Endodermal cell (in vitro differentiated cells): ENCODE measurements at regions not wholly inside any gene's neighbourhood (a gene's known extent, or its start where the extent isn't known, plus 50 kb on each side); places are given as distances from the start of the nearest gene placed in this dataset.
A peak's percentile ranks its signal among the peaks of the same experiment; 100 is the strongest.

Source experiments
- DNase-seq: peaks from one replicate; pipeline ENCODE4 v3.0.0-alpha.2; 2017
- H3K27ac ChIP-seq: 2 replicates; pipeline ENCODE4 v1.5.1; 2013; ENCODE audit warnings: mild to moderate bottlenecking, low read depth, low read length, moderate library complexity
- H3K27me3 ChIP-seq: 2 replicates; pipeline ENCODE4 v1.6.1; 2013; ENCODE audit warnings: mild to moderate bottlenecking, low read length, moderate library complexity; ENCODE audit not compliant: insufficient read depth, control insufficient read depth, poor library complexity, severe bottlenecking
- H3K36me3 ChIP-seq: 2 replicates; pipeline ENCODE4 v1.7.0; 2013; ENCODE audit warnings: mild to moderate bottlenecking, low read length, moderate library complexity; ENCODE audit not compliant: control insufficient read depth, insufficient read depth
- H3K4me1 ChIP-seq: one replicate; pipeline ENCODE4 v1.7.0; 2013; ENCODE audit warnings: low read length; ENCODE audit not compliant: control insufficient read depth, insufficient read depth
- H3K4me3 ChIP-seq: 2 replicates; pipeline ENCODE4 v1.5.1; 2013; ENCODE audit warnings: mild to moderate bottlenecking, low read length, moderate library complexity
- H3K9ac ChIP-seq: 2 replicates; pipeline ENCODE4 v1.6.1; 2013; ENCODE audit warnings: mild to moderate bottlenecking, low read length, moderate library complexity; ENCODE audit not compliant: poor library complexity, severe bottlenecking; ENCODE audit errors: extremely low read depth
- H3K9me3 ChIP-seq: 2 replicates; pipeline ENCODE4 v1.6.1; 2013; ENCODE audit warnings: mild to moderate bottlenecking, low read length, moderate library complexity; ENCODE audit not compliant: control insufficient read depth
- H3K27ac Mint-ChIP-seq: 2 replicates; pipeline ENCODE4 v1.8.0; 2020; ENCODE audit warnings: mixed read lengths
- H3K27me3 Mint-ChIP-seq: 2 replicates; pipeline ENCODE4 v1.8.0; 2021; ENCODE audit warnings: mild to moderate bottlenecking, mixed read lengths; ENCODE audit not compliant: insufficient read depth
- H3K36me3 Mint-ChIP-seq: 2 replicates; pipeline ENCODE4 v1.8.0; 2020; ENCODE audit warnings: low read depth, mixed read lengths
- H3K4me1 Mint-ChIP-seq: 2 replicates; pipeline ENCODE4 v1.8.0; 2020; ENCODE audit warnings: mixed read lengths
- H3K4me3 Mint-ChIP-seq: 2 replicates; pipeline ENCODE4 v1.8.0; 2020; ENCODE audit warnings: mild to moderate bottlenecking, moderate library complexity, mixed read lengths
- H3K9me3 Mint-ChIP-seq: 2 replicates; pipeline ENCODE4 v1.8.0; 2020; ENCODE audit warnings: mild to moderate bottlenecking, mixed read lengths
- WGBS, 2 experiments: methylation state at CpG; one replicate each; pipeline versions ENCODE4 v1.1.5 to v1.1.7; 2013; ENCODE audit warnings: missing lambda C conversion rate in 2 of 2, mixed read lengths in 1 of 2; ENCODE audit not compliant: insufficient coverage in 1 of 2, insufficient read length in 1 of 2; 5-methylcytosine and 5-hydroxymethylcytosine counted together
- TF ChIP-seq, protein P1 (sequence below): fragments of 200-600 bp; sonication (generic); conservative IDR thresholded peaks from 2 replicates; pipeline ENCODE4 v1.5.0; 2021; ENCODE audit warnings: antibody characterized with exemption, mild to moderate bottlenecking

DNA sequence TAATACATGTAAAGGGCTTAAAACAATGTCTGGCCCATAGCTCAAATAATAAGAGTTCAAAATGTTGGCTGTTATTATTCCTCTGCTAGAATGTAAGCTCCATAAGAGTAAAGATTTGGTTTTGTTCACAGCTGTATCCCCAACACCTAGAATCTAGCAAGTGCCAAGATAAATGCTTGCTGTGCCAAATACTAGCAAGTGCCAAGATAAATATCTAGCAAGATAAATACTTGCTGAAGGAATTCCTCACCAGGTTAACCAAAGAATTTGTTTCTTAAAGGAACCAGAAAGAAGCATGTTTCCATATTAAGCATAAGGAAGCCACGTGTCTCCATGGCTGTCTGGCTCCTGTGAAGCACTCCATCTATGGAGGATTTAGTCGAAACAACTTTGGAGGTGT lies 235.2 kb upstream of the SP4 start:
- Histone ChIP-seq H3K27ac (no peak overlapping the region), H3K9ac (no peak overlapping the region), H3K36me3 (no peaks in the 10 kb centered on the region), H3K27me3 (no peaks in the 10 kb centered on the region), H3K9me3 (no peaks in the 10 kb centered on the region), H3K4me3 (no peak overlapping the region), H3K4me1 (peaks cover 6% of the 10 kb centered on the region)
- Mint-ChIP-seq H3K27me3 (no peaks in the 10 kb centered on the region), H3K4me3 (no peak overlapping the region), H3K27ac (no peak overlapping the region), H3K4me1 (peaks cover 19% of the 10 kb centered on the region), H3K9me3 (no peaks in the 10 kb centered on the region), H3K36me3 (no peaks in the 10 kb centered on the region)
- 85 to 89% methylated on average over 2 of the region's 2 CpGs for WGBS, 2 experiments
- TF ChIP-seq, protein P1, sequence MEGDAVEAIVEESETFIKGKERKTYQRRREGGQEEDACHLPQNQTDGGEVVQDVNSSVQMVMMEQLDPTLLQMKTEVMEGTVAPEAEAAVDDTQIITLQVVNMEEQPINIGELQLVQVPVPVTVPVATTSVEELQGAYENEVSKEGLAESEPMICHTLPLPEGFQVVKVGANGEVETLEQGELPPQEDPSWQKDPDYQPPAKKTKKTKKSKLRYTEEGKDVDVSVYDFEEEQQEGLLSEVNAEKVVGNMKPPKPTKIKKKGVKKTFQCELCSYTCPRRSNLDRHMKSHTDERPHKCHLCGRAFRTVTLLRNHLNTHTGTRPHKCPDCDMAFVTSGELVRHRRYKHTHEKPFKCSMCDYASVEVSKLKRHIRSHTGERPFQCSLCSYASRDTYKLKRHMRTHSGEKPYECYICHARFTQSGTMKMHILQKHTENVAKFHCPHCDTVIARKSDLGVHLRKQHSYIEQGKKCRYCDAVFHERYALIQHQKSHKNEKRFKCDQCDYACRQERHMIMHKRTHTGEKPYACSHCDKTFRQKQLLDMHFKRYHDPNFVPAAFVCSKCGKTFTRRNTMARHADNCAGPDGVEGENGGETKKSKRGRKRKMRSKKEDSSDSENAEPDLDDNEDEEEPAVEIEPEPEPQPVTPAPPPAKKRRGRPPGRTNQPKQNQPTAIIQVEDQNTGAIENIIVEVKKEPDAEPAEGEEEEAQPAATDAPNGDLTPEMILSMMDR, result no peak
- DNase-seq, result no peak

GRCh38 chr7:21193895-21194294 lies 234.0 kb upstream of the SP4 start:
- H3K27me3 ChIP-seq, result no peaks in the 10 kb centered on the region
- H3K9me3 ChIP-seq, result no peaks in the 10 kb centered on the region
- no peak overlapping the region for H3K27ac Mint-ChIP-seq
- H3K9ac ChIP-seq, result no peak overlapping the region
- no peak overlapping the region for H3K27ac ChIP-seq
- H3K4me1 ChIP-seq, result peaks cover 4% of the 10 kb centered on the region
- no peak overlapping the region for H3K4me3 ChIP-seq
- DNase-seq, result peak; percentile 57
- peaks cover 15% of the 10 kb centered on the region for H3K4me1 Mint-ChIP-seq
- H3K4me3 Mint-ChIP-seq, result no peak overlapping the region
- H3K36me3 ChIP-seq, result no peaks in the 10 kb centered on the region
- H3K27me3 Mint-ChIP-seq, result no peaks in the 10 kb centered on the region
- WGBS, 2 experiments, result 78% methylated on average over 2 of the region's 2 CpGs; no CpG with 5 or more reads in 1 of the 2 experiments
- no peaks in the 10 kb centered on the region for H3K36me3 Mint-ChIP-seq
- TF ChIP-seq, protein P1, result peak; percentile 55
- H3K9me3 Mint-ChIP-seq, result no peaks in the 10 kb centered on the region

DNA sequence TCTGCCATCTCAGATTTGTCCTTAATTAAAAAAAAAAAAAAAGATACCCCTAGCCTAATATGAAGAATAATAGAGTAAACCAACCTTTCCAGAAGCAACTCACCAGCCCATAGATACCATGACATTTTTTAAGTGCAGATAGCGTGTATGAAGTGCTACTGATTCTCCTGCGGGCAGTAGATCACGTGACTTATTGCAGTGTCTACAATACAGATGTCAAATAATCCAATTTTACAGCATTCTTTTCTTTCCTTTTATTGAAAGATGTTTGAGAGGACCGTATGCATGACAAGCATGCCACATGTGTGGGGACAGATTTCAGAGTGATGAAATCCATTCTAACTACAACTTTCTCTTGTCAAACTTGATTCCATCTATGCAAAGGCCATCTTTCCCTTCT lies 232.9 kb upstream of the SP4 start:
- no peak for DNase-seq
- no peak overlapping the region for H3K9ac ChIP-seq
- Mint-ChIP-seq H3K27me3 (no peaks in the 10 kb centered on the region), H3K4me1 (peaks cover 15% of the 10 kb centered on the region), H3K27ac (no peak overlapping the region), H3K9me3 (no peaks in the 10 kb centered on the region), H3K36me3 (no peaks in the 10 kb centered on the region), H3K4me3 (no peak overlapping the region)
- 87 to 99% methylated on average over 2 to 4 of the region's 4 CpGs for WGBS, 2 experiments
- no peak overlapping the region for H3K4me3 ChIP-seq
- H3K27ac ChIP-seq, result no peak overlapping the region
- no peaks in the 10 kb centered on the region for H3K27me3 ChIP-seq
- TF ChIP-seq, protein P1, result no peak
- peaks cover 4% of the 10 kb centered on the region for H3K4me1 ChIP-seq
- H3K9me3 ChIP-seq, result no peaks in the 10 kb centered on the region
- H3K36me3 ChIP-seq, result no peaks in the 10 kb centered on the region
